HG03565 (cell line): ENCODE measurements at regions not wholly inside any gene's neighbourhood (a gene's known extent, or its start where the extent isn't known, plus 50 kb on each side); places are given as distances from the start of the nearest gene placed in this dataset.

Experiments
- ATAC-seq: cut with Tn5 transposase; IDR thresholded peaks from one replicate; pipeline ENCODE4 v1.9.1; 2021; ENCODE audit warnings: mild to moderate bottlenecking, moderate library complexity; ENCODE audit not compliant: unreplicated experiment

DNA sequence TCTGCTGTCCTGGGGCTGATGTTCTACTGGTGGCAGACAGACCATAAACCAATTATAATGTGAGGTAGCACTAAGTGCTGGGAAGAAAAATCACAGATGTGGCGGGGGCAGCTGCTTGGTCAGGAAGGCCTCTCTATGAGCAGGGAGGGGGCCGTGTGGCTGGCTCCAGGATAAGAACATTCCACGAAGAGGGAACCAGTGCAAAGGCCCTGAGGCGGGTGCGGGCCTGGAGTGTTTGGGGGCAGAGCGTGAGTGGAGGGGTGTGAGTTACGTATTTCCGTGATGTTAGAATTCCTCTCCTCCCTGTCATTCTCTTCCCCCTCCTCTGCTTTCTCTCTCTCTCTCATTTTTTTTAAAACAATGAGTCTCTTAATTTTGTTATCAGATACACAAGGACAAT, 67.2 kb downstream of the CEBPB start:
- ATAC-seq, result no peak

DNA sequence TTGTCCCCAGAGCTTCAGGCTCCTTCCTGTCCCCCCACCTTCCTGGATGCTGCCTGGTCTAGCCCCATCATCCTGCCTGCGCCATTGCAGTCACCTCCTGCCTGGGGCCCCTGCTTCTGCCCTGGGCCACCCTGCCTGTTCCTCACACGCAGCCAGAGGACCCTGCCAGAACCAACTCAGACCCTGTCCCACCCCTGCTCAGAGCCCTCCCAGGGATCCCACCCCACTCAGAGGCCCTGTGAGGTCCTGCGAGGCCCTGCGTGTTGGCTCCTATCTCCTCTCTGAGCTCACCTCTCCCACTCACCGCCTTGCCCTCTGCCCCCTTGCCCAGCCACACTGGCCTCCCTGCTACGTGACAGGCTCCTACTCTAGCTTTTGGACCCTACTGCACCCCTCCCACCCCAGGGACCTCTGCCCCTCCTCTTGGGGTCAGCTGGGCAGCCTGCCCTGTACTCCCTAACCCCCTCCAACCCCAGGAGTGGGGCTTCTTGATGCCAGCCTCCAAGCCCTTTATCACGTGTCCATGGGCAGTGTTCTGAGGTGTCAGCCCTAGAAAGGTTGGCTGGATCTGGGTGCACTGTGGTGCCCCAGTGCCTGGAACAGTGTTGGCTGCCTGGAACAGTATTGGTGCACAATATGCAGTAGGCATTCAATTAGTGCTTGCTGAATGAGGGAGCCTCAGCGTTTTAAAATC, 68.3 kb downstream of the CEBPB start:
- no peak for ATAC-seq

- no peak for ATAC-seq
These were observed 69.3 kb downstream of the CEBPB start for GRCh38 chr20:50259705-50260478.

GRCh38 chr20:50260479-50261221, 70.0 kb downstream of the CEBPB start:
- ATAC-seq, result no peak

DNA sequence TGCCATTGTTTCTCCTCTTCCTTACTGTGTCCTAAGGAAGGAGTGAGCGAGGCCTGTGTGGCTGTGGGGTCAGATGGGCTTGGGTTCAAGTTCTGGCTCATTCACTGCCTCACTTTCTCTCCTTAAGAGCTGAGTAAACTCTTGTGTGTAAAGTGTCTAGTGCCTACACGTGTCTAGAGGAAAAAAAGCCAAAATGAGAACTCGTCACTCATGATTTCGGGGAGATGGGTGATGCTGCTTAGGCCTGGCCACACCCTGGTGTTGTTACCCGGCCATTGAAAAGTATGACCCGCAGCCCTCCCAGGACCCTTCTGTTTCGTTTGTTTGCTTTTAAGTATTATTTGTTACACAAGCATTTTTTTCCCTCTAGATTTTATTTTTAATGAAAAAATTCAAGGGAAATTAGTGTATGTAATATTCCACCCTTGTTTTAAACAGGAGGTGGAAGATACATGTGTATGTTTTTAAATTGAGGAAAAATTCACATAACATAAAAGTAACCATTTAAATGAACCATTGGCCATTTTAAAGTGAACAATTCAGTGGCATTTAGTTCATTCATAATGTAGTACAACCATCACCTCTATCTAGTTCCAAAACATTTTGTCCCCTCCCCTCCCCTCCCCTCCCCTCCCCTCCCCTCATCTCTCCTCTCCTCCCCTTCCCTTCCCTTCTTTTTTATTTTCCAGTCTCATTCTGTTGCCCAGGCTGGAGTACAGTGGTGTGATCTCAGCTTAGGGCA, 71.0 kb downstream of the CEBPB start:
- no peak for ATAC-seq

- no peak for ATAC-seq
These were observed 73.2 kb downstream of the CEBPB start for GRCh38 chr20:50263831-50264230.

GRCh38 chr20:50264534-50265145, 74.0 kb downstream of the CEBPB start:
- no peak for ATAC-seq

- ATAC-seq, result no peak
These were observed 74.8 kb downstream of the CEBPB start for GRCh38 chr20:50265245-50265946.

GRCh38 chr20:50266293-50267040, 75.8 kb downstream of the CEBPB start:
- ATAC-seq, result no peak

DNA sequence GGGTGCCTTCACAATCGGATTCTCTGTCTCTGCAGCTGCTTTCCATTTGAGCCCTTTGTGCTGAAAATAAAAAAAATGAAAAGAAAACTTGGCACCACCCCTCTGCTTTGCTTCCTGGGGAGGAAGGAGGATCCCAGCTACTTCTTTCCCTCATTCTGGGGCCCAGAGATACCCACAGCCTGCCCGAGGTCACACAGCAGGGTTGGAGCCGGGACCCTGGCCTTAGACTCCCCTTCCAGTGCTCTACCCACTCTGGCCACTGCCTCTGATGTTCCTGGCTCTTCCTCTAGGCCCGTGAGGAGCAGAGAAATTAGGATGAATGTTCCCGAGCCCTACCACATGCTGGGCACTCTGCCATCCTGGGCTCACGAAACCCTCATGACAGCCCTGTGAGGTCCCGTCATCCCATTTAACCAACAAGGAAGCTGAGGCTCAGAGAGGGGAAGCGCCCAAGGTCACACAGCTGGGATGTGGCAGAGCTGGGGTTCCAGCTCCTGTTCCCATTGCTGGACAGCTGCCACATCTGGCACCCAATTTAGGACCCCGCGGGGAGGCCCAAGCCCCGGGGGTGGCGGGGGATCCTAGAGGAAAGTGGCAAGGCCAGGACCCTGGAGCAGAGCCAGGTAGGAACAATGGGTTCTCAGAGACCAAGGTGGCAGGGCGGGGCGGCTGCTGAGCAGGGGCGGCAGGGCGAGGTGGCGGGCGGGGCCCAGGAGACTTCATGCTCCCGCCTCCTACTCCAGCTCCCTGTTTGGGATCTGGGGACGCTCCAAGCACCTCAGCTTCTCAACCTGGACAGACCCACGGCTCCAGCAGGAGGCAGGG, 76.6 kb downstream of the CEBPB start:
- no peak for ATAC-seq

- no peak for ATAC-seq
These were observed 77.2 kb downstream of the CEBPB start for GRCh38 chr20:50267866-50268219.

- ATAC-seq, result no peak
These were observed 78.7 kb downstream of the CEBPB start for GRCh38 chr20:50269091-50270033.

DNA sequence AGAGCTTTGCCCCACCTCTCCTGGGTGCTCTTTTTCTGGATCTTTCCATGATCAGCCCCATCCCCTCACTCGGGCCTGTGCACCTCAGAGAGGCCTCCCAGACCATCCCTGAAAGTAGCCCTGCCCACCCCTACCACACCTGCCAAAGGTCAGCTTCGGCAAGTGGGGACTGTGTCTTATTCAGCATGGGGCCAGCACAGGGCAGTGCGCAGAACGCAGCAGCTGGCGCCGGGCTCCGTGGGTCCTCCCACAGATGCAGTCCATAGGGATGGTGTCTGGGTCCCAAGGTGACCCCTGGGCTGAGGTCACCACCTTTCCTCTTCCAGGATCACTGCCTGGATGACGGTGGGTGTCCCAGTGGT, 79.4 kb downstream of the CEBPB start:
- no peak for ATAC-seq

DNA sequence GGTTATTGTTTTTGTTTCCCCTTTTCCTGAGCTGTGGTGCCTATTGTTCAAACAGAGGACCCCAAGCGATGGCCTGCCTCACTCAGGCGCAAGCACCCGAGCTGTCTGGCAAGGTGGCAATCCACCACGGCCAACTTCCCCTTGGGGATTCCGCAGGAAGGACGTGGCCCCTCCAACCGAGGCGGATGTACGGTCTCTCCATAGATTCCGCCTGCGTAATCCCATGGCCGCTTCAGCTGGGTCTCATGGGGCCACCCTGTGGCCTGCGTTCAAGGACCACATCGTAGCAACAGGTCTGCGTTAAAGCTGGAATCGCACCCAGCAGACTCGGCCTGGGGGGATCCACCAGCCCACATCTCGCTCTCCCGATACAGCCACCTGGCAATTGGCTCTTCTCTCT, 79.9 kb downstream of the CEBPB start:
- no peak for ATAC-seq

DNA sequence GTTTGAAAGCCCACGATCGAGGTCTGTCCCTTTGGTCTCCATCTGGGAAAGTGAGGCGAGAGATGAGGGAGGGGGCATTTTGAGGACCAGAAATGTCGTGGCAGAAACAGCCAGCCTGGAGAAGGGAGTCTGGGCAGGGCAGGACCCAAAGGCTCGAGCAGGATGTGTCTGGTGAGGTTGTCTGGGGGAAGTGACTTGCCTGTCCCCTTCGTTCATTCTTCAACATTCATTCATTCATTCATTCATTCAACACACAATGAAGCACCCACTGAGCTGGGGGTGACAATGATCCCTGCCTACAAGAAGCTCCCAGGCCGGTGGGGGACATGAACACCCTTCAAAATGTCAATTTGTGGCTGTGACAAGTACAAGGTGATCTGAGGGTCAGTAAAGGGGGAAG, 80.5 kb downstream of the CEBPB start:
- no peak for ATAC-seq

DNA sequence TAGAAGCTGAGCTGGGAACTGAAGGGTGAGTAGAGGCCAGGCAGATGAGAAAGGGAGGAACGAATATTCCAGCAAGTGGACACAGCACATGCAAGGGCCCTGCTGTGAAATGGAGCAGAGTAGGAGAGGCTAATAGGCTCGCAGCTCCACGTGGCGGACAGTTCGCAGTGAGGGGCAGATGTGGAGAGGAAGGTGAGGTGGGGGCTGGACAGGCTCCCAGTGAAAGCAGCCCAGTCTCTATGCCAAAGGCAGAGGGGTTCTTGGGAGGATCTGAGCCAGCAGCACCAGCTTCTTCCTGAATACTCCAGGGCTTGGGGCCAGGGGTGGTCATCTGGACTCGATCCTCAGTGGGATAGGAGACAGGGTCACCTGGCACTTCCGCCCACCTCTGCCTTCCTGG, 81.0 kb downstream of the CEBPB start:
- no peak for ATAC-seq

- no peak for ATAC-seq
These were observed 81.5 kb downstream of the CEBPB start for GRCh38 chr20:50272030-50272723.
